HG03457 (cell line): ENCODE measurements at regions not wholly inside any gene's neighbourhood (a gene's known extent, or its start where the extent isn't known, plus 50 kb on each side); places are given as distances from the start of the nearest gene placed in this dataset.

Experiments
- ATAC-seq: cut with Tn5 transposase; IDR thresholded peaks from one replicate; pipeline ENCODE4 v1.9.1; 2021; ENCODE audit warnings: moderate number of reproducible peaks; ENCODE audit not compliant: unreplicated experiment

DNA sequence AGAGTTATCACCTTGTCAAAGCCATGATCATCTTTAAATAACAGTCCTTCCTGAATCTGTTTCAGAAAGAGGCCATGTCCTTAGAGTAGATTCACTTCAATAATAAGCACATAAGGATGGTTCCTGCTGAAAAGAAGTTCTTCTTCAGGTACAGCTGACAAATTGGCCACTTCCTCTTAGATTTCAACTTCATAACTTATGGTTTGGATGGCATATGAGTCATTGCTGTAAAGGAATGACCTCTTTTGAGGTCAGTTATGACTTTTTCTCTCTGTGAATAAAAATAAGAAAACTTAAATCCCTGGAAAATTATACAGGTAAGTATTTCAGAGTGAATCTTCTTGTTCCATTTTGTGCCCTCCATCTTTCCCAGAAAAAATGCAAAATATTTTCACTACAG is 555.3 kb upstream of the ZNF462 start:
- no peak for ATAC-seq

DNA sequence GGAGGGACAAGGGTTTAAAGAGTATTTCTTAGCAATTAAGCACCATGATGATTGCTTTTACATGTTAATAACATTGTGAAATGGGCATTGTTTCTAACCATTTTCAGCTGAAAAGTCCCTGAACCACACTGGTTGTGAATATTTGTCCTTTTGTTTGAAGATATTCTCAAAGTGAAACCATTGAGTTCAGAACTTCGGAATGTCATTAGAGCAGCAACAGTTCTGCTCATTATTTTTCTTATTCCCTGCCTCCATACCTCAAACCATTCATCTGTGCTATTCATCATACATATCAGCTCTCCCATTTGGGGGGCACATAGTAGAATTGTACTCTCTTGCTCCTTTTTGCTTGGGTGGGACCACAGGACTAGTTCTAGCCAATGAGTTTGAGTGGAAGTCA is 553.0 kb upstream of the ZNF462 start:
- no peak for ATAC-seq

DNA sequence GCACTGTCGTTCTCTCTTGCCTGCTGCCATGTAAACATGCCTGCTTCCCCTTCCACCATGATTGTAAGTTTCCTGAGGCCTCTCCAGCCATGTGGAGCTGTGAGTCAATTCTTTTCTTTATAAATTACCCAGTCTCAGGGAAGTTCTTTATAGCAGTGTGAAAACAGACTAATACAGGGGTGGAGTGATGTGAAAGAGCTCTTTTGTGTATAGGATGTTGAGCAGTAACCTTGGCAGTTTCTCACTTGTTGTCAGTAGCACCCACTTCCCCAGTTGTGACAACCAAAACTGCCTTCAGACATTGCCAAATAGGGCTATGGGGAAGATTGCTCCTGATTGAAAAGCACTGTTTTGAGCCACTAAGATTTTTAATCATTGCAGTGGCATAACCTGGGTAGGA is 552.2 kb upstream of the ZNF462 start:
- no peak for ATAC-seq

DNA sequence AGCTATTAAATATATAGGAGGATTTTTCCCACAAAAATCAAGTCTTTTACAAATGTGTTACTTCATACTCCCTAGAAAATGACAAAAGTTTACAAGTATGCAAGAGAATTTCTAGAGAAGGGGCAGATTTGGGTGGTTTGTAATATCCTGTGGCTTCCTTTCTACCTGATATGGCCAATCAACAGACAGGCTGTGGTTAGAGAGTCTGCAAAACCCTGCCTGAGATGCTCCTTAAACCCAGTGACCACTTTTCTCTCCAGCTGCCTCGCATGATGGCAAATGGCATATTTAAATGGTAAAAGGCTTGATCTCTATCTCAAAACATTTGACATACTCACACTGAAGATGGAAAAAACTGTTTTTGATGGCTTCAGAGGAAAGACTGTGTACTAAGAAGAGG is 550.1 kb upstream of the ZNF462 start:
- ATAC-seq = no peak

DNA sequence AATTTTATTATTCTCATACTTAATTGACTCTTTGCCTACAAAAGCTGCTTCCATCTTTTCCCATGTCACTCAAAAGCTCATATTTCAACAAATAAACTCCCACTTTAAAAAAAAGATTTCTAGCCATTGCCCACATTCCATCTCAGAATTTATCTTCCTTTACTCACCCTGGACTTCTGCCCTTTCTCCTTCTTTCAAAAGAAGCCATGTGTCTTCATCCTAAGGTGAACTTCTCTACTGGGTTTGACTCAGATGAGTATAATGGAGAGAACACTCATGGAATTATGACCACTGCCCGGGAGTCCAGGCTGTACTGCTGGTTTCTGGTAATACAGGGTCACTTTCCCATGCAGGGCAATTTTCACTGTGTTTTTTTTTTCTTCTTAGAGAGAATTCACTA is 548.5 kb upstream of the ZNF462 start:
- ATAC-seq = no peak

DNA sequence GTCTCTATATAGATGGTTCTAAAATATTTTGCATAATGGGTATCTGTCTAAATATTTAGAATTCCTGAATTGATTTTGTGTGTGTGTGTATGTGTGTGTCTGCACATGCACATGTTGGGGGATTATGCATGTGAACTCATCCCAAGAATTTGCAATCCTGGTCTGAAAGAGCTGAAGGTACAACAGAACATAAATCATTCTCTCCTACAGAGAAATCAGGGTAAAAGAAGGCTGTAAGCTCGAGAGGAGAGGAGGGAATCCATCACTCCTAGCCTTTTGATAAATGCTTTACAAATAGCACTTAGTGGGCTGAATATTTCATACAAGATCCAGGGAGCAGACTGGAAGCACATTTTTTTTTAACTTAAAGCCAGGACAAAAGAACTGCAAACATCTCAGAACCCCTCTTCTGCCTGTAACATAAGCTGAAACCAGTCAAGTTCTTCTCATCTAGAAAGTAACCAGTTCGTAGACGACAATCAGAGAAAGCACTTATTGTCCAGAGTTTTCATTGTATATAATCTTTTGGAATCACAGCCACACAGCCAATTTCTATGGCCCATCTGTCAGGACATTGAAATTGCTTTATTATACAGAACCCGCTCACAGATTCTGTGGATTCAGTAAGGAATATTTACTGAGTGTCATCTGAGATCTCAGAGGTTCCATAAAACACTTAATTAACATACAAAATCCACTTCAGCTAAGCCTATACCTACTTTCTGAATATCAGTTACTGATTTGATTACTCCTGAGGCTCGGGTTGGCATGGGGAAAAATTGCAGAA is 541.4 kb upstream of the ZNF462 start:
- ATAC-seq = no peak

DNA sequence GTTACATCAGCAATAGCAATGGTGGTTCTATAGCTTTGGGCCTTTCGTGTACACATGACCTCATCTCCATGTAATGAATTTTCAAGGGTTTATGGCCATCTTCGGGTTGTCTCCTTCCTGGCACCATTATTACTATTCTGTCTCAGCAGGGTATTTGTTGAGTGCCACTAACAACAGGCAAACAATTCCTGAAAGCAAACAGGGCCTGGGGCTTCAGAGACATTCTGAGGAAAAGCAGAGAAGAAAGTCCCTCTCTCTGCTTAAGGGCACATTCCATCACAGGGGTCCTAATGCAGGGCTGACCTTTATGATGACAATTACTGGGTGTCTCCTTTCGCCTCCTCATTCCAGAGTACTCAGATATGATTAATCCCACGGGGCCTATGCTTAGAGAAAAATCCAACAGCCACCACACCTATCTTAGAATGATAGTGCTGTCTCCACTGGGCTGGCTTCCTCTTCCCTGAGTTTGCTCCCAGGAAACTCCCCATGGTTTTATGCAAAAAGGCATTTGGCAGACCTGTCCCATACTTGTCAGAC is 540.2 kb upstream of the ZNF462 start:
- ATAC-seq = no peak

DNA sequence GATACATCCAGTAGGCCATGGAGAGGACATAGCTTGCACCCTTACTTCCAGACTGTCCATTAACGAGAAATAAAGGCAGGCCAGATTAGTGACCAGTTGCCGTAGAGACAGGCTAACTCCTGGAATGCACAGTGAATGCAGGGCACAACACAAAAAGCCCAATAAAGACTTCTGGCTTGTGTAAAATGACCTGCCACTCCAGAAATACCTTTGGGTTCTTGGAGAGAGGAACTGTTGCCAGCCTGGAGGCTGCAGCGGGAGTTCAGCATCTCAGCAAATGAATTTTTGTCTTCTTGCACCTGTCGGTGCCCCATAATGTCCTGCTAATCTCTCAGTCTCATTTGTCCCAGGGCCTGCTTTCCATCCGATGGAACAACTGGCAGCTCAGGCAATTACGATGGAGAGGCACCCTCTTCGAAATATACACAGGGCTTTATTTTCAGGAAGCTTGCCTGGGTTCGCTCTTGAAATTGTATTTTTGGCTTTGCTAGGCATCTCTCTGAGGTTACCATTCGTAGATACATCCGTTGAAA is 538.8 kb upstream of the ZNF462 start:
- no peak for ATAC-seq

DNA sequence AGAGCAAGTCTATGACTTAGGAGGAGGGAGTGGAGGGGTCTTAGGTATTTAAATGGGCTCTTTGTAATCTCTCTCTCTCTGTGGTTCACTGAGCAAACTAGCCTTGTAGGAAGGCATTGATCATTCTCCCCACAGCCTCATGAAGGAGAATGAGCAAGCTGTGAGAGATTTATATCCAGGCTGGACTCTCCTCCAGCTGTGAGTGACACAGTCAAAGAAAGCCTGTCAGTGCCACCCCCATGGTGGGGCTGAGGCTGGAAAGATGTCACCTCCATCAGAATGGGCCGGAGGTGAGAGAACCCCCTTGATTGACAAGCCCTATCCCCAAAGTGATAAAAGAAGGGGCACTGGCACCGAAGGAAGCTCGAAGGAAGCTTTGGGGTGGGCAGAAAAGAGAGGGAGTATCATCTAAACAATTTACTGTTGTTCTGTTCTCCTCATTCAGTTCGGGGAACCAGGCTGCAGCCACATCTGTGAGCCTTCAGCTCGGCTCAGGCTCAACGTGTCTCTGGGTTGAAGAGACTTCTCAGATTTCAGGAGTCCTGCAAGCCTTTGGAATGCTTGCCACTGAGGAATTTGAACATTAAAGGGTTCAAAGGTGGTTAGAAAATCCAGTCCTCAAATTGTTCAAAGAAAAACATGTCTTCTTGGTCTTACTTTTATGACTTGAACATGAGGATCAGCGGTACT is 538.2 kb upstream of the ZNF462 start:
- no peak for ATAC-seq

DNA sequence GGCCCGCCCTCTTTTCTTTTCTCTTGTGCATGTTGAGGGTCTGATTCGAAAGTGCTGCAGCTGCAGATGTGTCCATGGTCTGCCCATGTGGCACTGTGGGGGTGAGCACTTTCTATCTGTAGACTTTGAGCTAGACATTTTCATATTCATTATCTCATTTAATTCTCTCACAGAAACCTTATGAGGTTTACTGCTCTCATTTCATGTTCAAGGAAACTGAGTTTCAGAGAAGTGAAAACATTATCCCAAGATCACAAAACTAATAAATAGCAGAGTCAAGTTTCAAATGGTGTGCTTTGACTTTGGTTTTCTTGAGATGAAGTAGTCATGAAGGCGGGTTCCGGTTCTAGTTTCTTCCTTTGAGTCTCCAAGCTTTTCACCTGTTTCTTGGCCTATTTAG is 536.5 kb upstream of the ZNF462 start:
- peak; percentile 71 for ATAC-seq

DNA sequence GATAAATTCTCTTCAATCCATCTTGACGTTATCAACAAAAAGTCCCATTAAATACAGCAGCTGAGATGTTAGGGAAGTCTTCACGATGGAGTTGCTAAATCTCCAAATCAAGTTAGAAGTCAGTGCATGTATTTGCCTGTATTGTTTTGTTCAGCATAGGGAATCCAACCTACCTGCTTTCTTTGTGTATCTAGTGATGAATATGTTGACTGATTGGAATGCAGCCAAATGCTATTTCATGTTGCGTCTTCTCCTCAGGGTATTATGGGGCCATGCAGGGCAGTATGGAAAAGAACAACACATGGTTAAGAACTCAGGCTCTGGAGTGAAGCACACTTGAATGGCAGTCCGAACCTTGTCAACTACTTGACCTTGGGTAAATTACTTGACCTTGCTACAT is 529.5 kb upstream of the ZNF462 start:
- no peak for ATAC-seq

DNA sequence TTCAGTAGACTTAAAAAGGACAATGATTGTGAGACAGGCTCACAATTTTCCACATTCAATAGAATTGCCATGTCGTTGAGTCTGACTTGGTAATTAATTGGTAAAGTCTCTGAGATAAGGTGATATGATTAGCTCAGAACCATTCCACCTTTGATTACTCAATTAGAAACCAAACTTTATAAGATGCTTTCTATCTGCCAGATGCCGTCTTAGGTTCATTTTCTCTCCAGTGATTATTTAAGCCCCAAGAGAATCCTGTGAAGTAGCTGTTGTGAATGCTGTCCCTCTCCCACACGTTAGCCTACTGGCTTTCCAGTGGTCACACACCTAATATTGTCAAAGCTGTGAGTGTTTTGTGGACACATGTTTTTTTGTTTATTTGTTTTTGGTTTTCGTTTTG is 528.9 kb upstream of the ZNF462 start:
- no peak for ATAC-seq

DNA sequence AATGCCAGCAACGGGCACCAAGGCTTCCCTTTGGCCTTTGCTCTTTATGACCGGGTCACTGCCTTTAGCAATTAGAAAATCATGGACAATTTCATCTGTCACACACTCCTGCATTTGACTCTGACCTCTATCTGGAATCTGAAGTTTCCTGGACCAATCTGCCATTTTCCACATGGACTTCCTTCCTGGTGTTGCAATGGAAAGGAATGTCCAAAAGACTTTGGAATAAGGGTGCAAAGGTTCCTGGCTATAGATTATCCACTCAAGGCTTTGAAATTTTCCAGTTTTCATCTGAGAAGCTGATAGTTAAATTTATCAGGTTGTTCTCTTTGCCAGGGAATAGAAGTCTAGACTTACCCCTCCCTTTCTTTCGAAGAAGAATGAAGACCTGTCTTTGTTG is 523.1 kb upstream of the ZNF462 start:
- no peak for ATAC-seq

DNA sequence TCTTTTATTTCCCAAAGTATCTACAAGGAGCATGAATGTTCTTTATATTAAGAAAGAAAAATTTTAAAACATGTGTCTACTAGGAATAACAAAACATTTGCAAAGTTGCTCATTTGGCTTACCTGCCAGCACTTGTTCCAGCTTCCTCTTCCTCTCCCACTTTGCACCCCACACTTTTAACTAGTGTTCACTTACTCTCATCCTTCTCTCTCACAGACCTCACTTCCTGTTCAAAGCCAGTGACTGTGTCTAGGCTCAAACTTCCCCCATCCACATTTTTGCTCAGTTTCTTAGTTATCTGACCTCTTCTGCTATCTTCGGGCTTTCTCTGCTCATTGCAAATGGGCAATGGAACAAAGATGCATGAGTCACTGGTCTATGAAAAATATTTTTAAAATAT is 512.2 kb upstream of the ZNF462 start:
- ATAC-seq = no peak

DNA sequence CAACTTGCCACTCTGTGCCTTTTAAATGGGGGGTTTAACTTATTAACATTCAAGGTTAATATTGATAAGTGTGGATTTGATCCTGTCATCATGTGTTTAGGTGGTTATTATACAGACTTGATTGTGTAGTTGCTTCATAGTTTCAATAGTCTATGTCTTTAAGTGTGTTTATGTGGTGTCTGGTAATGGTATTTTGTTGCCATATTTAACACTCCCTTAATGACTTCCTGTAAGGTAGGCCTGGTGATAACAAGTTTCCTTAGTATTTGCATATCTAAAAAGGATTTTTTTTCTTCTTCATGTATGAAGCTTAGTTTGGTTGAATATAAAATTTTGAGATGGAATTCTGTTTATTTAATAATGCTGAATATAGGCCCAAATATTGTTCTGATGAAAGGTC is 506.0 kb upstream of the ZNF462 start:
- no peak for ATAC-seq

DNA sequence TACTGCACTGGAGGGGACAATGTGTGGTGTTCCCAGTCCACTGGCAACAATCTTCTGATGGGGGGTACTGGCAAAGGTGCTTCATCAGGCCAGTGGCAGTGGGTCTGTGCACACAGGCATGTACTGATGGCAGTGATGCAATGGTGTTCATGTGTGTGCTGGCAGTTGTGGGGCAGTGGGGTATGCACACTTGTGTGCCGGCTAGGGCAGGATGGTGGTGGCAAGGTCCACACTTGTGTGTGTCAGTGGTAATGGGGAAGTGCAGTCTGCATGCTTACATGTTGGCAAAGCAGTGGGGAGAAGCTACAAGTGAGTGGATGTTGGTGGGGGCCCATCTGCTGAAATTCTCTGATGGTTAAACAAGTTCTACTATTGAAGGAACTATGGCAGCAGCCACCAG is 504.6 kb upstream of the ZNF462 start:
- no peak for ATAC-seq

DNA sequence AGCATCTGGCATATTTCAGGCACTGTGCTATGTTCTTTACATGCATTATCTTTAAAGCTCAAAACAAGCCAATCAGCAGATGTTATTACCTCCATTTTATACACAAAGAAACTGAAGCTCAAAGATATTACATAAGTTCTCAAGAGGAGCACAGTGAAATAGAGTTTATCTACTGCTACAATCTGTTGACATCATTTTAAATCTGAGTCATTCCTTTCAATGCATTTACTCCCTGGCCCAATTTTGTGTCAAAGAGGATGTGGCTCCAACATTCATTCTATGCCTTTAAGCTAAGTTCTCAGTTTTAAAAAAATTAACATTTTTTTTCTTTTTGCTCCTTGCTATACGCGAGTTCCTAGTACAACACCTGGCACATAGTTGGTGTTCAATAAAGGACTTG is 486.3 kb upstream of the ZNF462 start:
- ATAC-seq = no peak

DNA sequence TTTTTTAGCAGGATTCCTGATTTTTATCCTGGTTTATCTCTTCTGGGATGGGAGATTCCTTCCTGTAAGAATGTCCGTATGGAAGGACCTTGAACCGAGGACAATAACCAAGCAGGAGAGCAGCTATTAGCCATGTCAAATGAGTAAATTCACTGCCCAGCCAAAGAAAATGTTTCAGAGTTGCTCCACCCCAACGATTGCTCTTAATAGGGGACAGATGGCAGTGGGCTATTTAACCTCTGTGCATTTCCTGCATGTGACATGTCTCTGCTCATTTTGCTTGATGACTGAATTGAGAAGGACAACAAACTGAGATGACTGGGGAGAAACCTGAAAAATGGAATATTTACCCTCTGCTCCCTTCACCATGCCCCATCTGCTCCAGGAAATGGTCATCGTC is 479.9 kb upstream of the ZNF462 start:
- ATAC-seq = no peak

DNA sequence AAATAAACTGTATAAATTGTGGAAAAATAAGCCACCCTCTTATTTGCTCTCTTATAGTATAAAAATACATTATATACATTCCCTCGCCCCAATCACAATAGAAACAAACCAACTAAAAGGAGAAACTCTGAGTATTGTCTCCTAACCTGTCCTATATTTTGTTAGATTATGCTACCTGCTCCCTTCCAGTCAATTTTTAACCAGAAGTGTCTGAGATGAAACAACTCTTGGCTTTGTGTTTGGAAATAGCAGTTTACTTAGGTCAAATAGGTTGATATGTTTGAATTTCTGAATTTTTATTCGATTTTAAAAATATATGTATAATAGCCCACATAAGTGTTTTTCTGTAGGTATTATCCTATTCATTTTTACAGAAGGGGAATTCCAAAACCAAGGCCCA is 475.0 kb upstream of the ZNF462 start:
- ATAC-seq = no peak

DNA sequence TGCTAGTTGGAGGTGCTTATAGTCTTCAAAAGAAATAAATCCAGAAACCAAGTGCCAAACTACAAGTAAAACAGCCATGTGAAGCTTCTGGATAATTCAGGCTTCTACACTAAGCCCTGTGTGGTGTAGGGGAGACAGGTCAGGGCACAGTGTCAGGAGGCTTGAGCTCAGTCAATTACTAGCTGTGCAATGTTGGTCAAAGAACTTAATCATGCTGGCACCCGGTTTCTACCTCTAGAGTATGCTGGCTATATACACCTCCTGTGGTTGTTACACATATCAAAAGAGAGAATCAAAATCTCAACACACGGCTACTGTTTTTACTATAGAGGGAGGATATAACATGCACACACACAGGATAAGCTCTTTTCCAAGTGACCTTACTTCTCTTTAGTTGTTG is 469.7 kb upstream of the ZNF462 start:
- no peak for ATAC-seq

DNA sequence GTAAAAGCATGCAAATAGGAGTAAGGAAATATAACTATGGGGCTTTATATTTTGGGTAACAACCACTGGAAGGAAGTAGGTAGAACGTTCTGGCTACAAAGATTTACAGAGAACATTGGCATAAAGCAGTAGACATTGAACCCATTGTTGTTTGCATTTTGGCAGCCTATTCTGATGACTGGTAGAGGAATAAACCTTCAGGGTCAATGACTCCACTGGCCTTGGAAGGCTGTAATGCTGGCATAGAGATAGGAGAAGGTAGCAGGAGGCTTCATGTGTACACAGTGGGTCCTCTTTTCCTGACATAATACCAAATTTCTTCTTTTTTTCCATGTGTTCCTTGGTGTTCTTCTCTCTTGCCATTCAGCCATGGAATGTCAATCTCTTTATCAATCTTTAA is 462.8 kb upstream of the ZNF462 start:
- ATAC-seq = no peak

DNA sequence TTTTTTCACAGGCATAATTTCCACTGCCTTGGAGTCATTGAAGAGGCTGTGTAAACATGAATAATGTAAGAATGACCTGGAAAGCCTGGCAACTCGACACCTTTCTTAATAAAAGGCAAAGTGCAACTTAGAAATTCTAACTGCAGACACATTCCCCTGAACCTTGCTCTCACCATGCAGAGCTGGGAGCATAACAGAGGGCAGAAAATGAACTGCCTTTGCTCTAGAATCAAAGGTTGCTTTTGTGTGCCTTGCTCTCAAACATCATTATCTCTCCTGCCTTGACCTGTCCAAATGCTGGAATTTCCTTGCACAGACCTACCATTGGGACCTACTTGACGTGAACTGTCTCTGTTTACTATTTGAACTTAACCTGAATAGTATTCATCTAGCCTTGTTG is 462.0 kb upstream of the ZNF462 start:
- no peak for ATAC-seq
